HUDEP-2 (cell line): ENCODE measurements at regions not wholly inside any gene's neighbourhood (a gene's known extent, or its start where the extent isn't known, plus 50 kb on each side); places are given as distances from the start of the nearest gene placed in this dataset.
"Not testable (repeated sequence)": the region's sequence is repeated elsewhere in the genome, so short reads cannot be mapped to it uniquely, and the experiment has no call there.

Experiments used
- DNase-seq, 76 experiments: peaks; one replicate each; lab custom pipeline; 2025; ENCODE audit not compliant: unreplicated experiment in 76 of 76; lab: John Stamatoyannopoulos, UW

- DNase-seq: no peak
Observed at GRCh38 chr13:109983447-109983846, 197.1 kb upstream of the IRS2 start.

DNA sequence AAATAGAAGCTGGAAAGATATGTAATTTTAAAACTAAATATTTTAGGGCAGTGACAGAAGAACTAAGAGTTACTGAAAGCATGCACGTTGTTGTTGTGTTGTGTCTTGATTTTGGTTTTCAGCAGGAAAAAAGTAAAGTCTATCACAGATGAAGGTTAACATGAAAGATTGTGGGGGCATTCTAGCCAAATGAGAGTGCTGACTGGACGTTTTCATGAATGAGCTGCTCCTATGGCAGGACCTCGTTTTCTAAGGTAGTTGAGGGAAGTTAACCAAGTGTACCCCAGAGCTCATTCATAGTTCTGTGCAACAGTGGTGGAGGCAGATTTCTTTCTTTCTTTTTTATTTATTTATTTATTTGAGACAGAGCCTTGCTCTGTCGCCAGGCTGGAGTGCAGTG lies 194.6 kb upstream of the IRS2 start:
- no peak for DNase-seq

- DNase-seq: not testable (repeated sequence)
Observed at GRCh38 chr13:109979676-109980075, 193.3 kb upstream of the IRS2 start.

DNA sequence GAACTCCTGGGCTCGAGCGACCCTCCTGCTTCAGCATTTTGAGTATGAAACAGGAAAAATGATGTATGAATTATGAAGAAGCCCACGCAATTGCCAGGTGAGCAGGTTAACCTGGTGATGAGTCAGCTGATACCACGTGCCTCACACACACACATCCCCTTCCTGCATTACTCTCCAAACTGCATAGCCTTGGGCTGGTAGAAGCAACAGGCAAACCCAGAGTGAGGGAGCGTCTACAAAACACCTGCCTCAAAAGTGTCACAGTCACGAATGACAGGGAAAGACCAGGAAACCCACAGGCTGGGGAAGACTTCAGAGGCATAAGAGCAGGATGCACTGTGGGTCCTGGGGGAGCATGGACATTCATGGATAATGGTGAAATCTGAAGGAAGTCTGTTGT lies 192.8 kb upstream of the IRS2 start:
- no peak for DNase-seq

GRCh38 chr13:109977212-109977968 lies 191.0 kb upstream of the IRS2 start:
- no peak for DNase-seq

DNA sequence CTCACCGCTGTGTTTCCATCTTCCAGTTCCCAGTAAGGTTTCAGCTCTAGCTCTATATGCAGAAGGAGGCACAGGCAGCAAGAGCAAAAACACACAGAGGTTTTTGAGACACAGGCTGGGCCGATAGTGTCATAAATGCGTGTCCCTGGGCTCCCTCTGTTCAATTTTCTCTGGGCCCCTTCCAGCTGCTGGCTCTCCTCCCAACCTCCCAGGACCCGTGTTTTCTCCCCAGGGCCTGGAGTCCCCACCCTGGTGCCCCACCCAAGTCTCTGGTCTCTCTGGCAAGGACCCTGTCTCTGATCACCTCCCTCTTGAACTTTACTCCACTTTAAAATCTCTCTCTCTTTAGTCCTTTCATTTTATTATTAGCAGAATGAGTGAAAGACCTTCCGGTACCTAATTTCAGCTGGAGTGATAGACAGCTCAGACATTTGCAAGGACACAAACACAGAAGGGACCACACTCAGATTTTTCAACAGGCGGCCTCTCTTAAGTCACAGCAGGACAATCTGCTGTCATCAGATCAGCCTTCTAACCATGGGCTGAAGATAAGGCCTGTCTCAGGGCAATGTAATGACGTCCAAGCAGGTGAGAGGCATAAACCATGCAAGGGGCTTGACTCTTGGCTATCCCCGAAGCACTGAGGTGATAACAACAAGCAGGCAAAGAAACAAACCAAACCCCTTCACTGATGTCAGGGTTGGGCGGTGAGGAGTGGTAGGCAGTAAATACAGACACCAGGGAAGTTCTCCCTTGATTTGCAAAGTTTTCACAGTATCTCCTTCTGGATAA lies 190.0 kb upstream of the IRS2 start:
- DNase-seq: no peak

DNA sequence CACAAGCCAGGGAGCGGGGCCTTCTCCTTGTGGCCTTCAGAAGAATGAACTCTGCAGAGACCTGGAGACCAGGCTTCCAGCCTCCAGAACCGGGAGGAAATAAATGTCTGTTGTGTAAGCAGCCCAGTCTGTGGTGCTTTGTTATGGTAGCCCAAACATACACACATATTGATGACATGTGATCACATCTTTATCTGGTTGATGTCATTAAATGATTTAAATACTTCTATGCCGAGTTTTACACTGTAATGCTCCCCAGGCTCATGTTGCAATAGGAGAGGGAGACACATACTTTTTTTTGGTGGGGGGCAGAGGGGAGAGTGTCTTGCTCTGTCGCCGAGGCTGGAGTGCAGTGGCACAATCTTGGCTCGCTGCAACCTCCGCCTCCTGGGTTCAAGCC lies 188.0 kb upstream of the IRS2 start:
- DNase-seq: no peak

GRCh38 chr13:109973279-109973678 lies 186.9 kb upstream of the IRS2 start:
- no peak for DNase-seq

GRCh38 chr13:109971456-109972090 lies 185.2 kb upstream of the IRS2 start:
- no peak for DNase-seq

GRCh38 chr13:109971006-109971405 lies 184.6 kb upstream of the IRS2 start:
- no peak for DNase-seq

DNA sequence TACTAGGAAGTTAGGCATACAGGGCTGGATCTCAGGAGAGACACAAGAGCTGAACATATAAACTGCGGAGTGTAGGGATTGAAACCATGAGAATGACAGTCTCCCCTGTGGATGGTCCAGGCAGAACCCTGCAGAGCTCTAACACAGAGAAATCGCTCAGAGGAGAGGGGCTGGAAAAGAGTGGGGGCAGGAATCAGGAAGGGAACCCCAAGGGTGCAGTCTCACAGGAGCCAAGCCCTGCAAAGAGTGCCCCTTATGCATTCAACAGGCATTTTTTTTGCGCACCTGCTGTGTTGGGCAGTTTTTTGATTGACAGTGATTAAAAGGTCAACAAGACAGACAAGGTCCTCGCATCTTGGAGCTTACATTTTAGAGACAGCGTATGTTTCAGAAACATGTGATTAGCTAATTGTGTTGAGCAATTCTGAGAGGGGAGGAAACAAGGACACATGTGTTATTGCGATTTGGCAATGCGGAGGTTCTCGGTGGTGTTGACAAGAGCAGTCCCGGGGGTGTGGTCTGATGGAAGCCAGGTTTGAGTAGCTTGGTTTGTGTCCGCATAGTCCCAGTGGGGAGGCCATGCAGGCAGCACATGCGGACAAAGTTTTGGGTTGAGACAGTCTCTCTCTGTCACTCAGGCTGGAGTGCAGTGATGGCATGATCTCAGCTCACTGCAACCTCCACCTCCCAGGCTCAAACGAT lies 182.6 kb upstream of the IRS2 start:
- no peak for DNase-seq

- DNase-seq: no peak
Observed at GRCh38 chr13:109963960-109964563, 177.7 kb upstream of the IRS2 start.

DNA sequence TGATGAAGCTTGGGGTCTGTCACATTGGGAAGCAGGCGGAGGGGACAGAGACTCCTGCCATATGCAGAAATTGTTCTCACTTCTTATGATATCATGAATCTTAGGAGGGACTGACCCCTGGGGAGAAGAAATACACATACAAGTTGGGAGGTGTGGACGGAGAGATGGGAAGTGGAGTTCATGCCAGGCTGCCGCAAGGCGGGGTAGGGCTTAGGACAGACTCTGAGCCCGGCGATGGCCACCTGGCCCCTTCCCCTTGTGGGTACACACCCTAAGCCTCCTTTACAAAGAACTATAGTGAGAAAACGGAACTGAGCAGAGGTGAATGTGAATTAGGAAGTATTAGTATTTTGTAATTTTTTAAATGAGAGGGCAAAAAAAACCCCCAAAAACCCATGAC lies 177.0 kb upstream of the IRS2 start:
- no peak for DNase-seq

GRCh38 chr13:109959903-109960302 lies 173.5 kb upstream of the IRS2 start:
- DNase-seq: no peak

GRCh38 chr13:109957875-109958274 lies 171.5 kb upstream of the IRS2 start:
- no peak for DNase-seq

GRCh38 chr13:109955598-109955997 lies 169.2 kb upstream of the IRS2 start:
- DNase-seq: no peak

DNA sequence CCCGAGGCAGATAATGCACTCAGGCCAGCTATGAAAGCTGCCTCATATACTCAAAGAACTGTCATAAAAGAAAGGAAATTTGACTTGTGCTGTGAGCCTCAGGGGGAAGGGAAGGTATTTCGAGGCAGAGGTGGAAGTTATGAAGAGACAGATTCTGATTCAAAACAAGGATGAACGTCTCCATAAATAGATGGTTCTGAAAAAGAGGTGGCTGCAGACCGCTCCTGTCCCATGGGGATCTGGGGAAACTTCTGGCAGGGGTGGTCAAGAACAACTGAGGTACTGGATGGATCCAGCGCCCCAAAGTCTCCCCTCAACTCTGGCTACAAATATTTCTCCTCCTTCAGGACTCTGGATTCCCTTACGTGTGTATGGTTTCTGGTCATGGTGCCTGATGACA lies 168.1 kb upstream of the IRS2 start:
- DNase-seq: no peak

DNA sequence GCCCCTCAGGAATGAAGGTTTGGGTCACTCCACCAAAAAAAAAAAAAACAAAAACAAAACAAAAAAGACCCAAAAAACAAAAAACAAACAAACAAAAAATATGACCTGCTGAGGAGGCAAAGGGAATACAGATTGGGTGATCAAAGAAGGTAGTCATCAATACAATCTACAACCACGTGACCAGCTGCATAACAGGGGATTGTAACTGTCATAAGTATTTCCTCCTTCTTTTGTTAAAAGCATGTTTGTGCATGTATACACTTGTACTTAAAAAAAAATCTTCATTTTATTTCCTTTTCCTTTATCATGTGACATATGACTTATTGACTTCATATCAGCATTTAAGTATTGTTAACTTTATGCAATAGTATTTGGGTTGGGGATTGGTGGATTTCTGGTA lies 165.1 kb upstream of the IRS2 start:
- no peak for DNase-seq

DNA sequence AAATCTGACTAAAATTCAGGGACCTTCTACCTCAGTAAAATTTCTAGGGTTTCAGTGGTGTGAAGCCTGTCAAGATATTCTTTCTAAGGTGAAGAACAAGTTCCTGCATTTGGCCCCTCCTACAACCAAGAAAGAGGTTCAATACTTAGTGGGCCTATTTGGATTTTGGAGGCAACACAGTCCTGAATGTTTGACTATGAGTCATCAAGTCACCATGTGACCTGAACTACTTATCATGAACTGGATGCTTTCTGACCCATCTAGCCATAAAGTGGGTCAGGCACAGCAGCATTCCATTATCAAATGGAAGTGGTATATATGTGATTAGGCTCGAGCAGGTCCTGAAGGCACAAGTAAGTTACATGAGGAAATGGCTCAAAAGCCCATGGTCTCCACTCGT lies 163.0 kb upstream of the IRS2 start:
- no peak for DNase-seq

- no peak for DNase-seq
Observed at GRCh38 chr13:109947006-109947405, 160.6 kb upstream of the IRS2 start.
